SH-SY5Y (cell line): ENCODE measurements at regions not wholly inside any gene's neighbourhood (a gene's known extent, or its start where the extent isn't known, plus 50 kb on each side); places are given as distances from the start of the nearest gene placed in this dataset.

Experiments
- GATA2 ChIP-seq: IDR thresholded peaks from 2 replicates; pipeline ENCODE4 v1.6.1; 2011; ENCODE audit warnings: mild to moderate bottlenecking, low read depth, low read length
- GATA3 ChIP-seq: IDR thresholded peaks from 2 replicates; pipeline ENCODE4 v1.6.1; 2011; ENCODE audit warnings: low read depth, mild to moderate bottlenecking, low read length, moderate library complexity

- TF ChIP-seq GATA2 (no peak), GATA3 (no peak)
Measured at GRCh38 chr21:20661246-20661645, 337.0 kb upstream of the NCAM2 start.

GRCh38 chr21:20661745-20662422 lies 336.3 kb upstream of the NCAM2 start:
- TF ChIP-seq GATA3 (no peak), GATA2 (no peak)

- TF ChIP-seq GATA3 (no peak), GATA2 (no peak)
Measured at GRCh38 chr21:20662514-20662913, 335.7 kb upstream of the NCAM2 start.

GRCh38 chr21:20667931-20668330 lies 330.3 kb upstream of the NCAM2 start:
- no peak for TF ChIP-seq GATA2
- no peak for TF ChIP-seq GATA3

- no peak for TF ChIP-seq GATA2
- no peak for TF ChIP-seq GATA3
Measured at GRCh38 chr21:20685475-20685874, 312.7 kb upstream of the NCAM2 start.

GRCh38 chr21:20698585-20698984 lies 299.6 kb upstream of the NCAM2 start:
- TF ChIP-seq GATA3: no peak
- TF ChIP-seq GATA2: no peak

GRCh38 chr21:20701235-20701634 lies 297.0 kb upstream of the NCAM2 start:
- TF ChIP-seq GATA3: no peak
- no peak for TF ChIP-seq GATA2

- no peak for TF ChIP-seq GATA2
- TF ChIP-seq GATA3: no peak
Measured at GRCh38 chr21:20703112-20703767, 295.0 kb upstream of the NCAM2 start.

- TF ChIP-seq GATA3: no peak
- no peak for TF ChIP-seq GATA2
Measured at GRCh38 chr21:20720623-20721022, 277.6 kb upstream of the NCAM2 start.

GRCh38 chr21:20721151-20721550 lies 277.1 kb upstream of the NCAM2 start:
- no peak for TF ChIP-seq GATA3
- no peak for TF ChIP-seq GATA2

- TF ChIP-seq GATA2: no peak
- TF ChIP-seq GATA3: no peak
Measured at GRCh38 chr21:20728691-20729090, 269.5 kb upstream of the NCAM2 start.

GRCh38 chr21:20729376-20729775 lies 268.8 kb upstream of the NCAM2 start:
- no peak for TF ChIP-seq GATA2
- TF ChIP-seq GATA3: no peak

GRCh38 chr21:20730441-20730840 lies 267.8 kb upstream of the NCAM2 start:
- TF ChIP-seq GATA3: no peak
- TF ChIP-seq GATA2: no peak

- TF ChIP-seq GATA3: no peak
- no peak for TF ChIP-seq GATA2
Measured at GRCh38 chr21:20735257-20735656, 263.0 kb upstream of the NCAM2 start.

- no peak for TF ChIP-seq GATA2
- TF ChIP-seq GATA3: no peak
Measured at GRCh38 chr21:20737227-20737913, 260.8 kb upstream of the NCAM2 start.
